HL-60 (cell line): ENCODE measurements at regions not wholly inside any gene's neighbourhood (a gene's known extent, or its start where the extent isn't known, plus 50 kb on each side); places are given as distances from the start of the nearest gene placed in this dataset.

Source experiments
- GABPA ChIP-seq: IDR thresholded peaks from 2 replicates; pipeline ENCODE4 v1.6.1; 2012; ENCODE audit warnings: low read depth
- POLR2AphosphoS5 ChIP-seq: IDR thresholded peaks from 2 replicates; pipeline ENCODE4 v1.6.1; 2012; ENCODE audit warnings: low read depth
- SPI1 ChIP-seq: IDR thresholded peaks from 2 replicates; pipeline ENCODE4 v1.6.1; 2012; ENCODE audit warnings: low read depth, mild to moderate bottlenecking, borderline replicate concordance
- TF ChIP-seq, protein P1 (sequence below): IDR thresholded peaks from one replicate; pipeline ENCODE4 v1.5.1; 2011; ENCODE audit warnings: low read length, control low read depth, inconsistent platforms; ENCODE audit not compliant: insufficient read depth
- TF ChIP-seq, protein P2 (sequence below): IDR thresholded peaks from 2 replicates; pipeline ENCODE4 v1.6.1; 2012; ENCODE audit warnings: low read depth; ENCODE audit not compliant: insufficient replicate concordance

DNA sequence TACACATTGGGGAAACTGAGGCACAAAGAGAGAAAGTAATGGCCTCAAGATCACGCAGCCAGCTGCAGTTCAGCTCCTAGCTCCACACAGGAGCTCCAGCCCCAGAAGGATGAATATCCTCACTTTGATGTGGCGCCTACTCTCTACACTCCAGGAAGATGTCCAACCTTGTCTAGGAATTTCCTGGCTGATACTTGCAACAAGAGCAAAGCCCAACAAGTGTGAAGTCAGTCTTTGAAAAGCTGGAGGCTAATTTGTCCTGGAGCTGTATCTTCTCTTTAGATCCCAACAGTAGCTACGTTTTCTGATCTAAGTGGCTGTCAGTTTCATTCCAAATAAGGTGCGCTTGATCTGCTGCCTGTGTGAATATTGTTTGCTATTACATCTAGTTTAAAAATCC is 344.9 kb downstream of the PTPRU start:
- TF ChIP-seq, protein P1, sequence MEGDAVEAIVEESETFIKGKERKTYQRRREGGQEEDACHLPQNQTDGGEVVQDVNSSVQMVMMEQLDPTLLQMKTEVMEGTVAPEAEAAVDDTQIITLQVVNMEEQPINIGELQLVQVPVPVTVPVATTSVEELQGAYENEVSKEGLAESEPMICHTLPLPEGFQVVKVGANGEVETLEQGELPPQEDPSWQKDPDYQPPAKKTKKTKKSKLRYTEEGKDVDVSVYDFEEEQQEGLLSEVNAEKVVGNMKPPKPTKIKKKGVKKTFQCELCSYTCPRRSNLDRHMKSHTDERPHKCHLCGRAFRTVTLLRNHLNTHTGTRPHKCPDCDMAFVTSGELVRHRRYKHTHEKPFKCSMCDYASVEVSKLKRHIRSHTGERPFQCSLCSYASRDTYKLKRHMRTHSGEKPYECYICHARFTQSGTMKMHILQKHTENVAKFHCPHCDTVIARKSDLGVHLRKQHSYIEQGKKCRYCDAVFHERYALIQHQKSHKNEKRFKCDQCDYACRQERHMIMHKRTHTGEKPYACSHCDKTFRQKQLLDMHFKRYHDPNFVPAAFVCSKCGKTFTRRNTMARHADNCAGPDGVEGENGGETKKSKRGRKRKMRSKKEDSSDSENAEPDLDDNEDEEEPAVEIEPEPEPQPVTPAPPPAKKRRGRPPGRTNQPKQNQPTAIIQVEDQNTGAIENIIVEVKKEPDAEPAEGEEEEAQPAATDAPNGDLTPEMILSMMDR, result no peak
- TF ChIP-seq POLR2AphosphoS5 (no peak), SPI1 (no peak), GABPA (no peak)
- TF ChIP-seq, protein P2, sequence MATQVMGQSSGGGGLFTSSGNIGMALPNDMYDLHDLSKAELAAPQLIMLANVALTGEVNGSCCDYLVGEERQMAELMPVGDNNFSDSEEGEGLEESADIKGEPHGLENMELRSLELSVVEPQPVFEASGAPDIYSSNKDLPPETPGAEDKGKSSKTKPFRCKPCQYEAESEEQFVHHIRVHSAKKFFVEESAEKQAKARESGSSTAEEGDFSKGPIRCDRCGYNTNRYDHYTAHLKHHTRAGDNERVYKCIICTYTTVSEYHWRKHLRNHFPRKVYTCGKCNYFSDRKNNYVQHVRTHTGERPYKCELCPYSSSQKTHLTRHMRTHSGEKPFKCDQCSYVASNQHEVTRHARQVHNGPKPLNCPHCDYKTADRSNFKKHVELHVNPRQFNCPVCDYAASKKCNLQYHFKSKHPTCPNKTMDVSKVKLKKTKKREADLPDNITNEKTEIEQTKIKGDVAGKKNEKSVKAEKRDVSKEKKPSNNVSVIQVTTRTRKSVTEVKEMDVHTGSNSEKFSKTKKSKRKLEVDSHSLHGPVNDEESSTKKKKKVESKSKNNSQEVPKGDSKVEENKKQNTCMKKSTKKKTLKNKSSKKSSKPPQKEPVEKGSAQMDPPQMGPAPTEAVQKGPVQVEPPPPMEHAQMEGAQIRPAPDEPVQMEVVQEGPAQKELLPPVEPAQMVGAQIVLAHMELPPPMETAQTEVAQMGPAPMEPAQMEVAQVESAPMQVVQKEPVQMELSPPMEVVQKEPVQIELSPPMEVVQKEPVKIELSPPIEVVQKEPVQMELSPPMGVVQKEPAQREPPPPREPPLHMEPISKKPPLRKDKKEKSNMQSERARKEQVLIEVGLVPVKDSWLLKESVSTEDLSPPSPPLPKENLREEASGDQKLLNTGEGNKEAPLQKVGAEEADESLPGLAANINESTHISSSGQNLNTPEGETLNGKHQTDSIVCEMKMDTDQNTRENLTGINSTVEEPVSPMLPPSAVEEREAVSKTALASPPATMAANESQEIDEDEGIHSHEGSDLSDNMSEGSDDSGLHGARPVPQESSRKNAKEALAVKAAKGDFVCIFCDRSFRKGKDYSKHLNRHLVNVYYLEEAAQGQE, result no peak
